AG08396 (cell line): ENCODE measurements at regions not wholly inside any gene's neighbourhood (a gene's known extent, or its start where the extent isn't known, plus 50 kb on each side); places are given as distances from the start of the nearest gene placed in this dataset.

ENCODE experiments used
- DNase-seq: peaks from one replicate; pipeline ENCODE4 v3.0.0; 2012; ENCODE audit warnings: low spot score, mixed read lengths

DNA sequence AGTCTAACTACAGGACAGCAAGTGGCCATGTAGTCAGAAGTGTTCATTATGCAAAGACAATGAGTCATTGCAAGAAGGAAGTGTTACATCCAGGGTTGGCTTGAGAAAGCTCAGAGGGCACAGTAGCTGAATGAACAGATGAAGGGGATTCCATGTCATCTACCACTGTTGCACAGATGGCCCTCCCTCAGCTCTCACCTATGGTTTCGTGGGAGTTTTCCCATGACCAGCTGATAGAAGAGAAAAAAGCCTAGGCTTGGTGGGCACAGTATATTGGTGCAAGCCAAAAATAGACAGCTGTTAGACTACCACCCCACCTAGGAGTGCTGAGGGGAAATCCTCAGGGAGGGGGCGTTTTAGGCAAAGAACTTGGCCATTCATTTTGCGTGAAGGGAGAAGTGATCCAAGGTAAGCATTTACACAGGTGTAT, 217.0 kb downstream of the DMRT2 start:
- DNase-seq = no peak

DNA sequence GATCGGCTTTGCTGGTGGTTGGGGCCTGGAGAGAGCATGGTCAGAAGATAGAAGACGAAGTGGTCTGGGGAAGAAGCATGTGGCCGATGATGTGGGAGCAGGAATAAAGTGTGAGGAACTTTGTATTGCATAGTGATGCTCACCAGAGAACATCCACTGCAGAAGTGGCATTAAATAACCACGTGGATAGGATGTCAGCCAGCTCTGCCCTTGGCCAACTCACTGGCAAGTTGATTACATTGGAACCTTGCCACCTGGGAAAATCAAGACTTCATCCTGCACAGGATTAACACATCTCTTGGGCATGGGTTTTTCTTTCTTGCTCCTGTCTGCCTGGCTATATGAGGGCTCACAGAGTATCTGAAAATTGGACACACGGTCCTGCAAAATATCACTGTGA, 217.4 kb downstream of the DMRT2 start:
- DNase-seq = no peak

GRCh38 chr9:1269533-1270315, 219.6 kb downstream of the DMRT2 start:
- no peak for DNase-seq

DNA sequence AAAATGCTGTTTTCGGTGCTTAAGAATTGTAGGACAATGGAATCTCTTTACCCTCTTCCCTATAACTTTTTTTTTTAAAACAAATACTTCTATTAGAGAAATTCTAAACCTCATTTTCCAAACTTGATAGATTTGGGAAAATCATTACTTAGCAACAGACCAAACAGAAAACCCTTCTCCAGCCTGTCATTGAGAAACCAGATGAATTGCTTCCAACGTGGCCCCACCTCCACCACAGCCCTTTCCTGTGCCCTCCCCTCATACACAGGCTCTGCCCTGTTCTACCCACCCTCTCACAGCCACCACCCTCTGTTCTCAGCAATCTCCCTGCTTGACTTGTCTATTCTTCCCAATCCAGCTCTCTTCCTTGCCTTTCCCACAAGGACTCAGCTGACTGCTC, 221.2 kb downstream of the DMRT2 start:
- DNase-seq = no peak

DNA sequence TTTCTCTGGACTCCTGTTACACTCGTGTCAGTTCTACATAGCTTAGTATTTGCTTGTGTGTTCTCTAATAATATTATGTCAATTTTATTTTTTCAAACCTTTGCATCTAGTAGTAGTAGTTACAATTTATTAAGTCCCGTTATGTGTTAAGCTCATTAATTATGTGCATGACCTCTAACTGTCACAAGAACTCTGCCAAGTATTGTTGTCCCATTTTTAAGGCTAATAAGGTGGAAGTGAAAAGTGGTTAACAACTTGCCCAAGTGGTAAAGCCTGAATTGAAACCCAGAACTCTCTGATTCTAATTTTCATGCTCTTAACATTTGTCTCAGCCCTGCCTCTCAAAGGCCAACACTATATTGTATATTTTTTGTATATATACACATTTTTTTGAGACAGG, 221.6 kb downstream of the DMRT2 start:
- no peak for DNase-seq

DNA sequence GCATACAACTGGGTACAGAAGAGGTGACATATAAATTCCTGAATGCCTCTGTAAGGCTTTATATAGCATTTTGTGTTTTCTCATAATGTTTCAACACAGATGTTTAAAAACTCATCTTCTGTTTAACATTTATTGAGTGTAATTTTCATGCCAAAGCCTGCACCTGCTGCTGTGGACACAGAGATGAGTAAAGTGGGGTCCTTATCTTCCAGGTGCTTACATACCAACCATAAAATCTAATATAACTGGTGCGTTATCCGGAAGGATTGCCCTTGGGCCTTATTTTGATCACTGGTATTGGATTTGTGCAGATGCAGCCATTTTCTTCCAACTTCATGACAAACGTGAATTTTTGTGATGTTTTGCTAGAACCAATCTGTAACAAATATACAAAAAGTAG, 222.3 kb downstream of the DMRT2 start:
- DNase-seq = no peak

DNA sequence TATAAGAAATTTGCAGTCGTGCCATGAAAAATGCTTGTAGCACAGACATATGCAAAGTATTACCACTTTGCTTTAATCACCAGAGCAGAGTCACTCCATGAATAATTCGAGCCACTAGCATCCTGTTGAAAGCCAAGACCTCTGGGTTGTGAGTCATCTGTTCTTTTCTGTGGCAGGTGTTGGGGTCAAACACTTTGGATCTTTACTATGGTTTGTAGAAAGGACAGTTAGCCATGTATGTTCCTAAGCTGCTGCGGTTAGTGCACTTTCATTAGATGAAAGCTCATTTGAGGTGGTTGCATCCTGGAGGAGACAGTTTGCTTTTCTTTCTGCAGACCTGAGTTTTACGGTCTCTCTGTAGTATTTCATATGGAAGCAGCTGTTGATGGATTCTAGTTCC, 223.7 kb downstream of the DMRT2 start:
- DNase-seq = no peak

DNA sequence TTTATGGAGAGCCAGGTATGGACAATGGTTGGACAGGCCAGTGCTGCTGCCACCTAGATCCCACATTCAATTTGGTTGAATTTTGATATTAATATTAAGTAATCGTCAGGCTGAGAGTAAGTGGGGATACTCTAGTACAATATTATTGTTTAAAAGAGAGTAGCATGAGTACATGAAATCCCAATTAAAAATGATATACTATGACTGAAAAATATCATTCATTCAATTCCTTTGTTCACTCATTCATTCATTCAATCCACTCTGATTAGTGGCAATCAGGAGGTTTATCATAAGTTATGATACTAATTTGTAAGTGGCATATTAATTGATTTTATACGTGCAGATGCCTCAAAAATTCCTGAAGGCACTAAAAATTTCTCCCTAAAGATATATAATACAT, 224.2 kb downstream of the DMRT2 start:
- no peak for DNase-seq

- no peak for DNase-seq
These were observed 226.3 kb downstream of the DMRT2 start for GRCh38 chr9:1276474-1276873.

DNA sequence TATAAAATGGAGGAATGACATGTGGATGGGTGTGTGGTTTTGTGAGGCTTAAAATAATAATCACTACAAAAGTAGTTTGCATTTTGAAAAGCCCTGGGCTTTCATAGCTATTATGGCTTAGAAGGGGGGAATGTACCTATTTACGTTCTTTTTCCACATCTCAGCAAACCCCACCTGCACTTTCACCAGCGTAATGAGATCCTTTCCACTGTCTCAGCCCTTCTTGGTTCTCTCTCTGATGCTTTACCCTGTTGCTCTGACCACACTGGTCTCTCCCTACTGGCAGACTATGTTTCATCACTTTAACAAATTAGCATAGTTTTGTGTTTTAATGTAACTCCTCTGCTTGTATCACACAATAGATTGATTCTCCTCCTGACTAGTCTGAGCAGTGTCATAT, 234.6 kb downstream of the DMRT2 start:
- no peak for DNase-seq

GRCh38 chr9:1285526-1285925, 235.4 kb downstream of the DMRT2 start:
- no peak for DNase-seq

DNA sequence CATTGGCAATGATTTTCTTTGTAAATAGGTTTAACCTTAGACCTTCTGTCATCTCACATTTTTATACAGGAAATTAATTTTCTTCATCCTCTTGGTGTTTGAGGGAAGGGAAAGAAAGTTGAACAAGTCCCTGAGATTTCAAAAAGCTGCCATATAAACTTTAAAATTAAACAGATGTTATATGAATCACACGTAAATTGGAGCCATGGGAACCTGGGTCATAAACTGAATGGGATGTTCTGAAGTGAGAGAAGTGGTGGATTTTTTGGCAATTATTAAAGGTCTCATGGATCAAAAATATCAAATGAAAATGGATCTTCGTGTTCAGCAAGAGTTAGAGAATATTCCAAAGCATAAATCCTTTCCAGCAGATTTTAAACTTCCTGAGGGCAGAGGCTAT, 242.2 kb downstream of the DMRT2 start:
- no peak for DNase-seq

DNA sequence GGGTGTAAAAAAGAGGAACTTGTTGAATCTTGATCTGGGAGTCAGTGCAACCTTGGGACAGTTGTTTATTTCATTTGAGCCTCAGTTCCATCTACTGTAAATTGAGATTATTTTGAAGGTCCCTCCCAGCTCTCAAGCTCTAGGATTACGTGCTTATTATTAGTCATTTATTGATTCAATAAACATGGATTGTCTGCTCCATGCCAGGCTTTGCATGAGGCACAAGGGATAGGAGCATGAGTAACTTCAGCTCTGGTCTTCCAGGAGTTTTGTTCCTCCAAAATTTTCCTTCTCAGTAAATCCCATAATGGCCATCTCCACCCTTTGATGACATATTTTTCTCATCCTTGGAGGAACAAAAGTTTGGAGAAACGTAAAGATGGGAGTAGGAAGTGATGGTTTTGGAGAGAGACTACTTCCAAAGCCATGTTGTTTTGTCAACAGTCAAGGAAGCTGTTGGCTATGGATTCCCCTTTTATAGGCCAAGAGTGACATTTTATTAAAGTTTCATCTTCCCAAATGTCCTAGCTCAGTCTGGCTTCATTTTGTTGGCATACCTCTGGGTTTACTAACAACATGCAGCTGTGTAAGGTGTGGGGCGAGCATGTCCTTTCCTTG, 244.6 kb downstream of the DMRT2 start:
- no peak for DNase-seq

- no peak for DNase-seq
These were observed 246.2 kb downstream of the DMRT2 start for GRCh38 chr9:1296331-1296730.

- no peak for DNase-seq
These were observed 247.9 kb downstream of the DMRT2 start for GRCh38 chr9:1298046-1298445.

- DNase-seq = no peak
These were observed 250.8 kb downstream of the DMRT2 start for GRCh38 chr9:1300941-1301340.

DNA sequence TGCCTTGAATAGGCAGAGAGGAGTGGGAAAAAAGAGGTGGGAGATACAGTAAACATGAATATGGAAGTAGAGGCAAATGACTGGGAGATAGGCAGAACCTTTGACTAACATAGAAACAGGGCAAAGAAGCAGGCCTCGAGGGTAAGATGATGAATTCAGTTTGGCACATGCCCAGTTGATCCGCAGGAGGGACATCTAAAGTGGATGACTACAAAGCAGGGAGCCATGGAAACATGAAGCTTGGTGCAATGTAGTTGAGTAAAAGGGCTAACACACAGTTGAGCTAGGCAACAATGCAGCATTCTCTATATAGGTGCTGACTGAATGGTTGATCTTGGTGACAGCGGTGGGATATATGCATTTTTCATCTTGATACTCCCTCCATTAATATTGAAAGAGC, 253.8 kb downstream of the DMRT2 start:
- DNase-seq = no peak

GRCh38 chr9:1311462-1312042, 261.4 kb downstream of the DMRT2 start:
- no peak for DNase-seq

DNA sequence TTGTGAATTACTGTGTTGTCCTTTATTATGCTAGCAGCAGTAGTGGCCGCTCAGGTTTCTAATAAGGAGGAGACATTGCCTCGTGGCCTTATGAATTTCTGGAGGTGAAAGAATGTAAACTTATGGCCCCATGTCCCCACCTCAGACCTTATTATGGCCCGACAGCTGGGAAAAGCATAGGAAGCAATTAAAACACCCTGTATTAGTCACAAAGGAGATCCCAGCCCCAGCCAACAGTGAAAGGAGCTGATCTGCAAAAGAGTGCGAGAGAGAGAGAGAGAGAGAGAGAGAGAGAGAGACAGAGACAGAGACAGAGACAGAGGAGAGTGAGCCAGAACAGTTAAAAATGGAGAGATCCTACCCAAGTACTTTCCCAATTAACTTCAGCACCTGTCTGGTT, 269.3 kb downstream of the DMRT2 start:
- DNase-seq = no peak

DNA sequence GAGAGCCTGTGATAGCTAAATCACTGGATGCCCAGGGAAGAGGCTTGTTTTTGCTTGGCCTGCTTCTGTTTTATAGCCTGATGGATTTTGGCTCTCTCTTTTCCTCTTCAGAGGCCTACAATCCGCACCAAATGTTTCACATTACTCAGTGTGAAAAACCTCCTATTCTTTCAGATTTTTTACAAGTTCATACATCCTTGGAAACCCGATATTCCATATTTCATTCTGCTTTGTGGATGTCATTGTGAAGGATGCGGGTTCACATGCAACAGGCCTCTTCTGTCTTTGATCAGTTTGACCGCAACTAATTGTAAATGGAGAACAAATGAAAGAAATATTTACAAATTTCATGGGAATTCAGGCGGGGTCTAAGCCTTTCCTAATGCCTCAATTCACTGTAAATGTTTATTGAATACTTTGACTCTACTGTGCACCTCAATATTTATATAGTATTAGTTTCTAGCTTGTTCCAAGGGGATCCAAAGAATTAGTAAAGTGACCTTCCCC, 269.9 kb downstream of the DMRT2 start:
- no peak for DNase-seq

DNA sequence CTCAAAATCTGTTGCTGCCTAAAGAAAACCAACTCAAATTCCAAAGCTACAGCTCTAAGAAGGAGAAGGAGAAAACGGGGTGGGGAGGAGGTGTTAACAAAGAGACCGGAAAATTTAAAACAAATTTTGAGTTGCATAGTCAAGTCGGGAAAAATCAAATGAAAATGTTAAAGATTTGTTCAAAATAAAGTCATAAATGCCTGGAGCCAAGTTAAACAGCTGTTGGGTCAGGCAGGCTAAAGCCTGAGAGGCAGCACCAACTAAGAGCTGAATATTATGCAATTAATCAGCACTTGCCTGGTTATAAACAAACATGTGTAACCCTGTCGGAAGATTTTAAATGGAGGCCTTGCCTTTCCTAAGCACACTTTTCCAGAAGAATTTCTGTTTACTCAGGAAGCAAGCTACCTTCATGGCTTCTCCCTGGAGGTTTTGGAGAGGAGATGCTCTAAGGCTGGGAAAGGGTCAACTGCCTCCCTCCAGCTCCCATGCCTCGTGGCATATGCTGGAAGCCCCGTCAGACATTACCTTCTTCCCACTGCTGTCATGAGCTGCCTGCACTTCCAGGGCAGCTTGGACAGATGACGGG, 270.5 kb downstream of the DMRT2 start:
- DNase-seq = no peak

- no peak for DNase-seq
These were observed 277.3 kb downstream of the DMRT2 start for GRCh38 chr9:1327467-1327866.

- DNase-seq = no peak
These were observed 278.2 kb downstream of the DMRT2 start for GRCh38 chr9:1328341-1328740.
